OCI-LY1 (cell line): ENCODE measurements at regions not wholly inside any gene's neighbourhood (a gene's known extent, or its start where the extent isn't known, plus 50 kb on each side); places are given as distances from the start of the nearest gene placed in this dataset.

Experiments
- H2AFZ ChIP-seq: fragments of 200-600 bp; sonication (generic), shearing (Covaris generic); 2 replicates; pipeline ENCODE4 v1.6.0; 2014; ENCODE audit warnings: antibody characterized with exemption, mild to moderate bottlenecking, low read length
- H3F3A ChIP-seq: fragments of 200-600 bp; sonication (generic), shearing (Covaris generic); 2 replicates; pipeline ENCODE4 v1.6.0; 2014; ENCODE audit warnings: mild to moderate bottlenecking, antibody characterized with exemption, low read length, moderate library complexity; ENCODE audit not compliant: insufficient read depth
- H3K27ac ChIP-seq: fragments of 200-600 bp; sonication (generic); 2 replicates; pipeline ENCODE4 v1.5.1; 2014; ENCODE audit warnings: low read length, mixed run types, mild to moderate bottlenecking, low read depth; ENCODE audit not compliant: poor library complexity, severe bottlenecking
- H3K27me3 ChIP-seq: fragments of 200-600 bp; sonication (generic); 2 replicates; pipeline ENCODE4 v1.6.0; 2014; ENCODE audit warnings: antibody characterized with exemption, mild to moderate bottlenecking, low read length, moderate library complexity; ENCODE audit not compliant: insufficient read depth
- H3K36me3 ChIP-seq: fragments of 200-600 bp; sonication (generic); 2 replicates; pipeline ENCODE4 v1.6.1; 2014; ENCODE audit warnings: mild to moderate bottlenecking, antibody characterized with exemption, low read length, moderate library complexity, mixed read lengths; ENCODE audit not compliant: insufficient read depth
- H3K4me1 ChIP-seq: fragments of 200-600 bp; sonication (generic); 2 replicates; pipeline ENCODE4 v1.5.1; 2014; ENCODE audit warnings: mild to moderate bottlenecking, low read length, moderate library complexity; ENCODE audit not compliant: insufficient read depth, severe bottlenecking
- H3K4me2 ChIP-seq: fragments of 200-600 bp; sonication (generic), shearing (Covaris generic); 2 replicates; pipeline ENCODE4 v1.6.1; 2014; ENCODE audit warnings: low read length
- H3K4me3 ChIP-seq: fragments of 200-600 bp; sonication (generic); 2 replicates; pipeline ENCODE4 v1.5.1; 2014; ENCODE audit warnings: low read length, low read depth, mild to moderate bottlenecking, mixed read lengths; ENCODE audit not compliant: poor library complexity, severe bottlenecking
- H3K79me2 ChIP-seq: fragments of 200-600 bp; shearing (Covaris generic); 2 replicates; pipeline ENCODE4 v1.6.1; 2016; ENCODE audit warnings: mixed run types, low read length, mixed read lengths; ENCODE audit not compliant: insufficient read depth
- H3K9ac ChIP-seq: fragments of 200-600 bp; sonication (generic), shearing (Covaris generic); 2 replicates; pipeline ENCODE4 v1.6.1; 2014; ENCODE audit warnings: mild to moderate bottlenecking, low read length, mixed read lengths
- H3K9me2 ChIP-seq: fragments of 200-600 bp; sonication (generic), shearing (Covaris generic); 2 replicates; pipeline ENCODE4 v1.6.1; 2014; ENCODE audit warnings: low read depth, mild to moderate bottlenecking, low read length, mixed read lengths
- H3K9me3 ChIP-seq: fragments of 200-600 bp; shearing (Covaris generic); 2 replicates; pipeline ENCODE4 v1.6.1; 2014; ENCODE audit warnings: low read length, mixed read lengths
- H4K20me1 ChIP-seq: fragments of 200-600 bp; sonication (generic), shearing (Covaris generic); 2 replicates; pipeline ENCODE4 v1.6.0; 2016; ENCODE audit warnings: mild to moderate bottlenecking, low read length; ENCODE audit not compliant: insufficient read depth
- CTCF ChIP-seq: fragments of 200-600 bp; sonication (generic), shearing (Covaris generic); IDR thresholded peaks from 2 replicates; pipeline ENCODE4 v1.5.1; 2017; ENCODE audit warnings: mild to moderate bottlenecking, antibody characterized with exemption, low read length, moderate library complexity, mixed read lengths
- EZH2 ChIP-seq: fragments of 200-600 bp; sonication (generic), shearing (Covaris generic); IDR thresholded peaks from 2 replicates; pipeline ENCODE4 v1.8.0; 2017; ENCODE audit warnings: borderline replicate concordance, mixed run types, mild to moderate bottlenecking, antibody characterized with exemption, low read length, moderate library complexity, mixed read lengths

GRCh38 chr11:57069942-57070341, 81.2 kb downstream of the OR5AK2 start:
- no peak overlapping the region for H3K4me3 ChIP-seq
- H3F3A ChIP-seq, result no peaks in the 10 kb centered on the region
- no peaks in the 10 kb centered on the region for H4K20me1 ChIP-seq
- TF ChIP-seq CTCF, result no peak
- no peak overlapping the region for H3K27ac ChIP-seq
- H3K9ac ChIP-seq, result no peak overlapping the region
- no peaks in the 10 kb centered on the region for H3K4me1 ChIP-seq
- H3K9me2 ChIP-seq, result no peaks in the 10 kb centered on the region
- no peak overlapping the region for H3K4me2 ChIP-seq
- H3K36me3 ChIP-seq, result no peaks in the 10 kb centered on the region
- H2AFZ ChIP-seq, result no peak overlapping the region
- no peaks in the 10 kb centered on the region for H3K9me3 ChIP-seq
- no peaks in the 10 kb centered on the region for H3K27me3 ChIP-seq
- no peaks in the 10 kb centered on the region for H3K79me2 ChIP-seq

- Histone ChIP-seq H3K9me3 (no peaks in the 10 kb centered on the region), H3F3A (no peaks in the 10 kb centered on the region), H3K36me3 (no peaks in the 10 kb centered on the region), H3K9me2 (no peaks in the 10 kb centered on the region), H3K9ac (no peak overlapping the region), H3K79me2 (no peaks in the 10 kb centered on the region), H3K4me1 (no peaks in the 10 kb centered on the region), H4K20me1 (no peaks in the 10 kb centered on the region), H3K4me3 (no peak overlapping the region), H3K27me3 (no peaks in the 10 kb centered on the region), H2AFZ (no peak overlapping the region), H3K4me2 (no peak overlapping the region), H3K27ac (no peak overlapping the region)
- TF ChIP-seq CTCF (no peak), EZH2 (no peak)
These were observed 83.1 kb downstream of the OR5AK2 start for GRCh38 chr11:57071829-57072228.

GRCh38 chr11:57072640-57073039, 83.9 kb downstream of the OR5AK2 start:
- H3K9ac ChIP-seq, result no peak overlapping the region
- H3K27ac ChIP-seq, result no peak overlapping the region

More at GRCh38 chr11:57072640-57073039, 83.9 kb downstream of the OR5AK2 start:
- TF ChIP-seq CTCF, result no peak
- TF ChIP-seq EZH2, result no peak
- Histone ChIP-seq H3K36me3 (no peaks in the 10 kb centered on the region), H3F3A (no peaks in the 10 kb centered on the region), H2AFZ (no peak overlapping the region), H4K20me1 (no peaks in the 10 kb centered on the region), H3K9me3 (no peaks in the 10 kb centered on the region), H3K4me2 (no peak overlapping the region), H3K9me2 (no peaks in the 10 kb centered on the region), H3K79me2 (no peaks in the 10 kb centered on the region), H3K27me3 (no peaks in the 10 kb centered on the region), H3K4me1 (no peaks in the 10 kb centered on the region), H3K4me3 (no peak overlapping the region)
